HG03469 (cell line): ENCODE measurements at regions not wholly inside any gene's neighbourhood (a gene's known extent, or its start where the extent isn't known, plus 50 kb on each side); places are given as distances from the start of the nearest gene placed in this dataset.

Experiments used
- ATAC-seq: cut with Tn5 transposase; IDR thresholded peaks from one replicate; pipeline ENCODE4 v1.9.1; 2021; ENCODE audit warnings: mild to moderate bottlenecking, moderate library complexity, moderate number of reproducible peaks; ENCODE audit not compliant: unreplicated experiment

- no peak for ATAC-seq
Observed at GRCh38 chr12:83225806-83226205, 539.1 kb downstream of the TMTC2 start.

GRCh38 chr12:83224012-83224411, 537.3 kb downstream of the TMTC2 start:
- ATAC-seq = no peak

GRCh38 chr12:83220774-83221173, 534.1 kb downstream of the TMTC2 start:
- ATAC-seq = no peak

- no peak for ATAC-seq
Observed at GRCh38 chr12:83216230-83216629, 529.5 kb downstream of the TMTC2 start.

- no peak for ATAC-seq
Observed at GRCh38 chr12:83214185-83214584, 527.5 kb downstream of the TMTC2 start.

GRCh38 chr12:83210933-83211332, 524.2 kb downstream of the TMTC2 start:
- ATAC-seq = no peak

- no peak for ATAC-seq
Observed at GRCh38 chr12:83199069-83199468, 512.4 kb downstream of the TMTC2 start.

- no peak for ATAC-seq
Observed at GRCh38 chr12:83198291-83199015, 511.7 kb downstream of the TMTC2 start.

- ATAC-seq = no peak
Observed at GRCh38 chr12:83197483-83197914, 510.8 kb downstream of the TMTC2 start.

GRCh38 chr12:83196694-83197350, 510.1 kb downstream of the TMTC2 start:
- ATAC-seq = no peak

- ATAC-seq = no peak
Observed at GRCh38 chr12:83190631-83191390, 504.1 kb downstream of the TMTC2 start.

- ATAC-seq = no peak
Observed at GRCh38 chr12:83186419-83186818, 499.7 kb downstream of the TMTC2 start.

- ATAC-seq = no peak
Observed at GRCh38 chr12:83185241-83185640, 498.5 kb downstream of the TMTC2 start.
